Right lobe of liver (tissue), 4 donors: ENCODE measurements at regions not wholly inside any gene's neighbourhood (a gene's known extent, or its start where the extent isn't known, plus 50 kb on each side); places are given as distances from the start of the nearest gene placed in this dataset.

Experiments used
- CTCF ChIP-seq, 4 donors: fragments of 200-600 bp in 3 of 4; fragments of 450-650 bp in 1 of 4; IDR thresholded peaks; one replicate each; pipeline versions ENCODE4 v1.5.1 to v1.8.0; 2016 to 2022; ENCODE audit warnings: antibody characterized with exemption in 4 of 4, mild to moderate bottlenecking in 2 of 4
- POLR2A ChIP-seq: fragments of 450-650 bp; IDR thresholded peaks from one replicate; pipeline ENCODE4 v1.6.1; 2017; ENCODE audit warnings: antibody characterized with exemption, mild to moderate bottlenecking
- donor health status: DM: no; HTN: no; CAD: no.
- donor health status: DM: no; HTN: no; CAD: no.
- donor health status: DM: no; HTN: yes; CAD: no.

GRCh38 chr18:6574631-6575030, 154.9 kb upstream of the ARHGAP28 start:
- TF ChIP-seq CTCF (IDR thresholded peaks at IDR 0.05) (no peak), POLR2A (no peak)
